ENCODE measurements at regions not wholly inside any gene's neighbourhood (a gene's known extent, or its start where the extent isn't known, plus 50 kb on each side); places are given as distances from the start of the nearest gene placed in this dataset.

DNA sequence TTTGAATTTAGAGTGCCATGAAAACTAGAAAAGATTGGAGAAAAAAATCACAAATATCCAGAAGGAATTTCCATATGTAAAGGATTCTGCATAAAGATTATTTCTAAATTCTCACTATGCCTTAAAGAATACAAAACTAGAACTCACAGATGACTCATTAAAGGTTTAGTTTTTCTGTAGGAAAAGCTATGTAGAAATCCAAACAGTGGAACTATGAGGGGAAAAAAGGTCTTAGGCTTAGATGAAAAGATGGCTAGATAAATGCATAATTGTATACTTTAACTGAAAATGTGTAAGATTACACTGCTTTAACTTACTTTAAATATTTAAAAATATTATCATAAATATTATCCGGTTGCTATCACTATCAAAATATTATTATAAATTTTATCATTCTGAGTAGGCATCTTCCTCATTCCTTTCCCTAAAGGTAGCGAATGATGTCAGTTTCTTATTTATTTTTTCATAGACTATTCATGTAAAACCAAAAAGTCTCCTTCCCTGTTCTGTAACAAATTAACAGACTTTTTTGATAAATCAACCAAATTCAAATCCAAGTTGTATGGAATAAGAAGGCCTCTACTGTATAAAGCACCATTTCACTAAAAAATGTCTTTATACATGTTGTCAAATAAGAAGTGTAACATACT is 69.1 kb upstream of the COMTD1 start:
- H3F3A ChIP-seq (ENCODE audit: insufficient read depth, low read depth) = 0 out of 2 replicates have a peak, but pooled peaks cover 10% of the 10 kb centered on the region
- H3K27ac ChIP-seq = no peak overlapping the region
- peaks cover 15% of the 10 kb centered on the region; the same call in 1 of the 2 replicates for H3K9me3 ChIP-seq (ENCODE audit: insufficient read depth, low read depth)
- H3K27me3 ChIP-seq (ENCODE audit: insufficient read depth, low read depth) = no peaks in the 10 kb centered on the region
- no peaks in the 10 kb centered on the region for H3K4me1 ChIP-seq (replicated peaks; ENCODE audit: insufficient read depth)
- intact Hi-C loops (cut with micrococcal nuclease; ENCODE audit: unreplicated experiment) = no loop called here
- H2AFZ ChIP-seq = no peak overlapping the region
- ChIA-PET CTCF (no interaction called here), POLR2A (ENCODE audit: unreplicated experiment) (no interaction called here)
- no peak for DNase-seq
- no peaks in the 10 kb centered on the region for H4K20me1 ChIP-seq (ENCODE audit: insufficient read depth)
- no peak overlapping the region for H3K4me2 ChIP-seq
- no TSS peak for BruUV-seq (replicated peaks)
- TF ChIP-seq, protein P1, sequence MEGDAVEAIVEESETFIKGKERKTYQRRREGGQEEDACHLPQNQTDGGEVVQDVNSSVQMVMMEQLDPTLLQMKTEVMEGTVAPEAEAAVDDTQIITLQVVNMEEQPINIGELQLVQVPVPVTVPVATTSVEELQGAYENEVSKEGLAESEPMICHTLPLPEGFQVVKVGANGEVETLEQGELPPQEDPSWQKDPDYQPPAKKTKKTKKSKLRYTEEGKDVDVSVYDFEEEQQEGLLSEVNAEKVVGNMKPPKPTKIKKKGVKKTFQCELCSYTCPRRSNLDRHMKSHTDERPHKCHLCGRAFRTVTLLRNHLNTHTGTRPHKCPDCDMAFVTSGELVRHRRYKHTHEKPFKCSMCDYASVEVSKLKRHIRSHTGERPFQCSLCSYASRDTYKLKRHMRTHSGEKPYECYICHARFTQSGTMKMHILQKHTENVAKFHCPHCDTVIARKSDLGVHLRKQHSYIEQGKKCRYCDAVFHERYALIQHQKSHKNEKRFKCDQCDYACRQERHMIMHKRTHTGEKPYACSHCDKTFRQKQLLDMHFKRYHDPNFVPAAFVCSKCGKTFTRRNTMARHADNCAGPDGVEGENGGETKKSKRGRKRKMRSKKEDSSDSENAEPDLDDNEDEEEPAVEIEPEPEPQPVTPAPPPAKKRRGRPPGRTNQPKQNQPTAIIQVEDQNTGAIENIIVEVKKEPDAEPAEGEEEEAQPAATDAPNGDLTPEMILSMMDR (conservative IDR thresholded peaks at IDR 0.05) = no peak
- no peak for TF ChIP-seq EZH2 (IDR thresholded peaks at IDR 0.05; ENCODE audit: low read depth)
- peaks cover 23% of the 10 kb centered on the region for H3K36me3 ChIP-seq (ENCODE audit: low read depth)
- no peaks in the 10 kb centered on the region for H3K9me2 ChIP-seq (ENCODE audit: insufficient read depth)
- no peak overlapping the region for H3K4me3 ChIP-seq
- H3K79me2 ChIP-seq (ENCODE audit: low read depth) = no peaks in the 10 kb centered on the region

DNA sequence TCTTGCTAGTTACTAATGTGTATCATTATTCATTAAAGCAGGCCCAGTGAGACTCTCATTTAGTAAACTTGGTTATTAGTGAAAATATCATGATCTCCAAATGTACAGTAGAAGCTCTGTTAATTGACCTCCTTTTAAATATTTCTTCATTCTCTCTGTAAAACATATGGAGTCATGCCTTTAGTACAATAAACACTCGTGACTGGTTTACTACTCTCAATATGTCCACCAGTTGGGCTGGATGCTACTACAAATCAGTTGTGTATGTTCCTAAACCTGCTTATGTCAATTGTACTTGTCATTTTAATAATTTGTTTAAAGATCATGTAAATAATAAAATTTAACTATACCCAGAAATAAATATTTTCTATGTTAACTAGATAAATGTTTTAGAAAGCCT is 68.6 kb upstream of the COMTD1 start:
- 0 out of 2 replicates have a peak, but pooled peaks cover 10% of the 10 kb centered on the region for H3F3A ChIP-seq (ENCODE audit: insufficient read depth, low read depth)
- no peaks in the 10 kb centered on the region for H3K79me2 ChIP-seq (ENCODE audit: low read depth)
- intact Hi-C loops (cut with micrococcal nuclease; ENCODE audit: unreplicated experiment) = no loop called here
- H3K9me3 ChIP-seq (ENCODE audit: insufficient read depth, low read depth) = peaks cover 15% of the 10 kb centered on the region; the same call in 1 of the 2 replicates
- TF ChIP-seq, protein P1 (conservative IDR thresholded peaks at IDR 0.05) = no peak
- TF ChIP-seq EZH2 (IDR thresholded peaks at IDR 0.05; ENCODE audit: low read depth) = no peak
- H3K27ac ChIP-seq = no peak overlapping the region
- H3K4me3 ChIP-seq = no peak overlapping the region
- POLR2A ChIA-PET (ENCODE audit: unreplicated experiment) = no interaction called here
- H3K4me1 ChIP-seq (replicated peaks; ENCODE audit: insufficient read depth) = no peaks in the 10 kb centered on the region
- no peak for DNase-seq
- no peaks in the 10 kb centered on the region for H3K27me3 ChIP-seq (ENCODE audit: insufficient read depth, low read depth)
- no peaks in the 10 kb centered on the region for H3K9me2 ChIP-seq (ENCODE audit: insufficient read depth)
- no peak overlapping the region for H2AFZ ChIP-seq
- no peaks in the 10 kb centered on the region for H4K20me1 ChIP-seq (ENCODE audit: insufficient read depth)
- H3K4me2 ChIP-seq = no peak overlapping the region
- BruUV-seq (replicated peaks) = no TSS peak
- H3K36me3 ChIP-seq (ENCODE audit: low read depth) = peaks cover 23% of the 10 kb centered on the region
- CTCF ChIA-PET = no interaction called here

DNA sequence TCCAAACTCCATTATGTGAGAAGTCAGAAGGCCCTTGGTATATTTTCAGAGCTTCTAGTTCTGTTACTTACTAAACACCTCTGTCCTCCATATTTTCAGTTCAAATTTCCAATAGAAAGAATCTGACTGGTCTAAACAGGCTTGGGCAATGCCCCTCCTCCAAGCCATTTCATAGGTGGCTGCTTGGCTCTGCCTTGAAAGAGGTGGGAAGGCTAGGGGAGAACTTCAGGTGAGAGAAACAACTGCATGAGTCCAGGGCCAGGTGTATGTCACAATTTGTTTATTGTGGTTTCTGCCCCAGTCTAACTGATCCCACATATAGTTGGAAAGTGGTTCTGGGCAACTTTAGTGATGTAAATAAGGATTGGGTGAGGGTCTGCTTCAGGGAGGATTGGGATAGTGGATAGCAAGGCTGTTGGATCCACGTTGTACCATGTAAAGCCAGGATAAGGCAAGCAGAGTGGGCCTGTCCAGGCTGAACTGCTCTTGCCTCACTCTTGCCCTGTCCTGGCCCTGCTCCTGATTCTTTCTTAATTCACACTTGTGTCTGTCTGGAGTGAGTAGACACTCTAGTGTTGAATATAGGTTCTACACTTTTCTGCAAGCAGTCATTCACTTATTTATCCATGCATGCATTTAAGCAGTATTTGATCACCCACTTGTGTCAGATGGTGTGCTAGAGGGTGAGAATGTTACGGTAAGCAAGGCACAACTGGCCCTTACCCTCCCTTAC is 67.5 kb upstream of the COMTD1 start:
- peaks cover 3% of the 10 kb centered on the region; the same call in 1 of the 2 replicates for H3K4me1 ChIP-seq (replicated peaks; ENCODE audit: insufficient read depth)
- no peak for DNase-seq
- POLR2A ChIA-PET (ENCODE audit: unreplicated experiment) = no interaction called here
- 0 out of 2 replicates have a peak, but pooled peaks cover 10% of the 10 kb centered on the region for H3F3A ChIP-seq (ENCODE audit: insufficient read depth, low read depth)
- no peak overlapping the region for H3K27ac ChIP-seq
- no peaks in the 10 kb centered on the region for H3K27me3 ChIP-seq (ENCODE audit: insufficient read depth, low read depth)
- no peaks in the 10 kb centered on the region for H3K79me2 ChIP-seq (ENCODE audit: low read depth)
- peaks cover 23% of the 10 kb centered on the region for H3K36me3 ChIP-seq (ENCODE audit: low read depth)
- TF ChIP-seq, protein P1 (conservative IDR thresholded peaks at IDR 0.05) = no peak
- no peak for TF ChIP-seq EZH2 (IDR thresholded peaks at IDR 0.05; ENCODE audit: low read depth)
- intact Hi-C loops (cut with micrococcal nuclease; ENCODE audit: unreplicated experiment) = no loop called here
- H2AFZ ChIP-seq = no peak overlapping the region
- no peak overlapping the region for H3K4me3 ChIP-seq
- H3K9me3 ChIP-seq (ENCODE audit: insufficient read depth, low read depth) = peaks cover 12% of the 10 kb centered on the region; the same call in 1 of the 2 replicates
- no peak overlapping the region for H3K4me2 ChIP-seq
- BruUV-seq (replicated peaks) = no TSS peak
- CTCF ChIA-PET = no interaction called here
- no peaks in the 10 kb centered on the region for H3K9me2 ChIP-seq (ENCODE audit: insufficient read depth)
- H4K20me1 ChIP-seq (ENCODE audit: insufficient read depth) = no peaks in the 10 kb centered on the region
